ENCODE measurements at regions not wholly inside any gene's neighbourhood (a gene's known extent, or its start where the extent isn't known, plus 50 kb on each side); places are given as distances from the start of the nearest gene placed in this dataset.

DNA sequence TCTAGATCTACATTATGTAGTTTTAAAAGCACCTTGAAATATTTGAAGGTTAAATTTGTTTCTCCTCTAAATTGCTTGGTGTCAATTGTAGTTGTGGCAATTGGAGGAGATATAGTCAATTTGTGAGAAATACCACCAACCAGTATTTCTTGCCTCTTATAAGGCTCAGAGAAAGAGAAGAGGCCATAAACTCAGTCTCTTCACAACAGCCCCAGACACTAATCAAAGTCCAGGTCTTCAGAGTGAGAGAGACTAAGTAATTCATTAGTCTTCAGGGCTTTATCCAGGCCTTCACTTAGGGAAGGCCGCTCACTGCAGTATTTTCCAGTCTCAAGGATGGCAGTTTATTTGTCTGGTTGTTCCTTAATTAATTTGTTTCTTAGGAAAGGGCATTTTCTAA is 168.0 kb upstream of the RGMB start:
- H3K4me2 ChIP-seq (replicated peaks; ENCODE audit: low read depth, low read length, poor library complexity, severe bottlenecking): no peak overlapping the region
- no peaks in the 10 kb centered on the region for H3K4me1 Mint-ChIP-seq
- ATAC-seq (ENCODE audit: low read depth) (no peak), DNase-seq (no peak)
- POLR2A ChIA-PET: no interaction called here
- intact Hi-C loops (cut with micrococcal nuclease): no loop called here
- CTCF ChIA-PET: no interaction called here
- H3K27me3 Mint-ChIP-seq: no peaks in the 10 kb centered on the region
- no peak overlapping the region for H3K4me3 ChIP-seq (ENCODE audit: control extremely low read depth in 1 of 5, extremely low read depth in 1 of 5, insufficient read depth in 1 of 5, low read depth in 2 of 5, low read length in 4 of 5)
- no peak for TF ChIP-seq EZH2 (IDR thresholded peaks at IDR 0.05; ENCODE audit: borderline replicate concordance, insufficient read depth, low read depth, low read length, poor library complexity, severe bottlenecking)
- TF ChIP-seq, protein P1, sequence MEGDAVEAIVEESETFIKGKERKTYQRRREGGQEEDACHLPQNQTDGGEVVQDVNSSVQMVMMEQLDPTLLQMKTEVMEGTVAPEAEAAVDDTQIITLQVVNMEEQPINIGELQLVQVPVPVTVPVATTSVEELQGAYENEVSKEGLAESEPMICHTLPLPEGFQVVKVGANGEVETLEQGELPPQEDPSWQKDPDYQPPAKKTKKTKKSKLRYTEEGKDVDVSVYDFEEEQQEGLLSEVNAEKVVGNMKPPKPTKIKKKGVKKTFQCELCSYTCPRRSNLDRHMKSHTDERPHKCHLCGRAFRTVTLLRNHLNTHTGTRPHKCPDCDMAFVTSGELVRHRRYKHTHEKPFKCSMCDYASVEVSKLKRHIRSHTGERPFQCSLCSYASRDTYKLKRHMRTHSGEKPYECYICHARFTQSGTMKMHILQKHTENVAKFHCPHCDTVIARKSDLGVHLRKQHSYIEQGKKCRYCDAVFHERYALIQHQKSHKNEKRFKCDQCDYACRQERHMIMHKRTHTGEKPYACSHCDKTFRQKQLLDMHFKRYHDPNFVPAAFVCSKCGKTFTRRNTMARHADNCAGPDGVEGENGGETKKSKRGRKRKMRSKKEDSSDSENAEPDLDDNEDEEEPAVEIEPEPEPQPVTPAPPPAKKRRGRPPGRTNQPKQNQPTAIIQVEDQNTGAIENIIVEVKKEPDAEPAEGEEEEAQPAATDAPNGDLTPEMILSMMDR (IDR thresholded peaks at IDR 0.05): no peak
- no peak overlapping the region for H3K27ac ChIP-seq (ENCODE audit: low read length in 2 of 2)
- no peaks in the 10 kb centered on the region for H3K27me3 ChIP-seq (replicated peaks in 1 of 4; ENCODE audit: control extremely low read depth in 1 of 4, control insufficient read depth in 3 of 4, insufficient read depth in 4 of 4, low read length in 3 of 4)
- H3K4me1 ChIP-seq (ENCODE audit: control insufficient read depth in 2 of 2, insufficient read depth in 2 of 2, low read length in 2 of 2): no peaks in the 10 kb centered on the region
- H3K4me3 Mint-ChIP-seq: no peak overlapping the region
- no peaks in the 10 kb centered on the region for H3K36me3 ChIP-seq (replicated peaks in 1 of 2; ENCODE audit: control extremely low read depth in 1 of 2, control insufficient read depth in 1 of 2, extremely low read depth in 1 of 2, insufficient read depth in 2 of 2, low read length in 1 of 2)
- H3K9me3 ChIP-seq (ENCODE audit: control extremely low read depth in 1 of 3, control insufficient read depth in 2 of 3, insufficient read depth in 1 of 3, low read length in 2 of 3): peaks cover 0 to 8% (median 0%) of the 10 kb centered on the region in 3 donors
- no peak overlapping the region for H2AFZ ChIP-seq (ENCODE audit: insufficient read depth, low read depth, low read length, poor library complexity, severe bottlenecking)
- H3K79me2 ChIP-seq (ENCODE audit: control insufficient read depth, insufficient read depth, low read length): no peaks in the 10 kb centered on the region
- no CpG with 5 or more reads among the region's 1 CpG for WGBS (ENCODE audit: insufficient coverage)
- no peaks in the 10 kb centered on the region for H3K9me3 Mint-ChIP-seq (ENCODE audit: insufficient read depth)
- no peak overlapping the region for H3K9ac ChIP-seq (ENCODE audit: low read length)
- H4K20me1 ChIP-seq (ENCODE audit: control insufficient read depth, insufficient read depth, low read length, poor library complexity, severe bottlenecking): no peaks in the 10 kb centered on the region
- no peak overlapping the region for H3K27ac Mint-ChIP-seq

DNA sequence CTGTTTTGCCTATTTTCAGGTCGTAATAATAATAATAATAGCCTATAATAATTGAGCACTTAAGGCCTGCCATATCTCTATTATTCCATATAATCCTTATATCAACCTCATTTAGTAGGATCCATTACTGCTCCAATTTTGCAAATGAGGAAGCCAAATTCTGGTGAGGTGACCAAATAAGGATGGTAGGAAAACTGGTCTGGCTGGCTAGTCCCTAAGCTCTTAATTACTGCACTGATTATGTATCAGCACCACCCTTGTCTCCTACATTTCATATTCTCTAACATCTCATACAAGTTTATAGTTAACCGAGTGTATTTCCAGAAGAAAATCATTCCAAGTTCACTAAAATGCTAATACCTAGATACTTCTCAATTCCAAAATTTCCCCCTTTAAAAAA is 166.5 kb upstream of the RGMB start:
- POLR2A ChIA-PET: no interaction called here
- Histone ChIP-seq H3K36me3 (replicated peaks in 1 of 2; ENCODE audit: control extremely low read depth in 1 of 2, control insufficient read depth in 1 of 2, extremely low read depth in 1 of 2, insufficient read depth in 2 of 2, low read length in 1 of 2) (no peaks in the 10 kb centered on the region), H4K20me1 (ENCODE audit: control insufficient read depth, insufficient read depth, low read length, poor library complexity, severe bottlenecking) (no peaks in the 10 kb centered on the region), H3K79me2 (ENCODE audit: control insufficient read depth, insufficient read depth, low read length) (no peaks in the 10 kb centered on the region), H2AFZ (ENCODE audit: insufficient read depth, low read depth, low read length, poor library complexity, severe bottlenecking) (no peak overlapping the region), H3K4me2 (replicated peaks; ENCODE audit: low read depth, low read length, poor library complexity, severe bottlenecking) (no peak overlapping the region), H3K27me3 (replicated peaks in 1 of 4; ENCODE audit: control extremely low read depth in 1 of 4, control insufficient read depth in 3 of 4, insufficient read depth in 4 of 4, low read length in 3 of 4) (no peaks in the 10 kb centered on the region), H3K9me3 (ENCODE audit: control extremely low read depth in 1 of 3, control insufficient read depth in 2 of 3, insufficient read depth in 1 of 3, low read length in 2 of 3) (no peaks in the 10 kb centered on the region), H3K27ac (ENCODE audit: low read length in 2 of 2) (no peak overlapping the region), H3K4me1 (ENCODE audit: control insufficient read depth in 2 of 2, insufficient read depth in 2 of 2, low read length in 2 of 2) (no peaks in the 10 kb centered on the region), H3K4me3 (ENCODE audit: control extremely low read depth in 1 of 5, extremely low read depth in 1 of 5, insufficient read depth in 1 of 5, low read depth in 2 of 5, low read length in 4 of 5) (no peak overlapping the region), H3K9ac (ENCODE audit: low read length) (no peak overlapping the region)
- Mint-ChIP-seq H3K9me3 (ENCODE audit: insufficient read depth) (no peaks in the 10 kb centered on the region), H3K27me3 (no peaks in the 10 kb centered on the region), H3K4me3 (no peak overlapping the region), H3K27ac (no peak overlapping the region), H3K4me1 (no peaks in the 10 kb centered on the region)
- TF ChIP-seq EZH2 (IDR thresholded peaks at IDR 0.05; ENCODE audit: borderline replicate concordance, insufficient read depth, low read depth, low read length, poor library complexity, severe bottlenecking): no peak
- TF ChIP-seq, protein P1 (IDR thresholded peaks at IDR 0.05): no peak
- CTCF ChIA-PET: no interaction called here
- WGBS (ENCODE audit: insufficient coverage): no CpG with 5 or more reads among the region's 2 CpGs
- ATAC-seq (ENCODE audit: low read depth): no peak
- intact Hi-C loops (cut with micrococcal nuclease): no loop called here
- no peak for DNase-seq
